GM19463 (cell line): ENCODE measurements at regions not wholly inside any gene's neighbourhood (a gene's known extent, or its start where the extent isn't known, plus 50 kb on each side); places are given as distances from the start of the nearest gene placed in this dataset.

Source experiments
- ATAC-seq: cut with Tn5 transposase; IDR thresholded peaks from one replicate; pipeline ENCODE4 v1.9.1; 2021; ENCODE audit warnings: mild to moderate bottlenecking, moderate library complexity; ENCODE audit not compliant: unreplicated experiment

DNA sequence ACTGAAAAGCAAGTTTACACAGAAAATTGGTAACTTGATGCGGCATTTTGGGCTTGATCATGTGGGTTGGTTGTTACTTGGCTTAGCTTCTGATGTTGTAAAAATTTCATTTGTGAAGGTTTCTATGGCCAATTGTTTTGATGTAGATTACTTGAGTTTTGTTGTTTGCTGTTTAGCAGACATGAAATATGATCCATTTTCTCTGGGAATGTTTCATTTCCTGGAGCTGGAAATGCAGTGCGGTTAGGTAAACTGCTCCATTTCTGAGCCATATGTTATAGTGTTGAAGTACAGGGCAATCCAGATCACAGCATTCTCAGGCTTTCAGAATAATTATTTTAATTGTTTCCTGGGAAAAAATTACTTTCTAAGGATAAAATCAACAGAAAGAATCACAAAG is 396.9 kb downstream of the ENC1 start:
- ATAC-seq = no peak

- no peak for ATAC-seq
These were observed 398.0 kb downstream of the ENC1 start for GRCh38 chr5:74242516-74242915.

DNA sequence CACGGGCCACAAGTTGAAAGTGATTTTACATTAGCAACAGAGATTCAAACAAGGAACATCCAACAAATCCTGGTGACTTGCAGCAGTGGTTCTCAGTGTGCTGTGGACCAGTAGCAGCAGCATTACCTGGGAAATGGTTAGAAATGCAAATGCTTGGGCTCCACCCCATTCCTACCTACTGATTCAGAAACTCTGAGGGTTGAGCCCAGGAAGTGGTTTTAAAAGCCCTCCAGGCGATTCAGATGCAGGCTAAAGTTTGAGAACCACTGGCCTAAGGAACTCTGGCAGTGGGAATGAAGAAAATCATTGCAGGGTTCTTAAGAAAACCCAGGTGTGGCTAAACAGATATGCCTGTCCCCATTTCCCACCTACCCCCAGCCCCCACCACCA is 398.8 kb downstream of the ENC1 start:
- ATAC-seq = no peak

- ATAC-seq = no peak
These were observed 399.5 kb downstream of the ENC1 start for GRCh38 chr5:74240783-74241750.

GRCh38 chr5:74239261-74239660 is 401.3 kb downstream of the ENC1 start:
- no peak for ATAC-seq

DNA sequence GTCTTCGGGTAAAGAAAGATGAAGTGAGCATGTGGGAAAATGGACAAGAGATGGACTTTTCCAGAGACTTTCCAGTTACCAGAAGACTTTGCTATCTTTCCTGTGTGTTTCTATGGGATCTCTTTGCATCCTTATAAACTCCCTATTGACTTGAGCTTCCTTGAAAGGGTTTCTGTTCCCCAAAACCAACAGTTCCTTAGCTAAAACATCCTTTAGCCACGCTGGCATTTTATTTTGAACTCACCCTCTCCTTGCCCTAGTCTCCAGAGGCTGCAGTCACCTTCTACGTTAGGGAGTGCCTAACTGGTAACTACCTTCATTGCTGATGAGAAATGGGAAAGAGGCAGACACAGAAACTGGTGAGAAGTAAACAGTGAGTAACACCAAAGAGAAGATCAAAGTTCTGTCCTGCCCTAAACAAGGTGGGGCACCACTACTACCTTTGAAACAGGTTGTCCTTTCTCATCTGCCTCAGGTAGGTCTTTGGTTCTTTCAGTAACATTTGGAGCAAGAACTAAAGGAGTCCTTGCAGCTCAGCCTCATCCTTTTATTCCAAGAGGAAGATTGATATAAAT is 402.9 kb downstream of the ENC1 start:
- ATAC-seq = no peak

DNA sequence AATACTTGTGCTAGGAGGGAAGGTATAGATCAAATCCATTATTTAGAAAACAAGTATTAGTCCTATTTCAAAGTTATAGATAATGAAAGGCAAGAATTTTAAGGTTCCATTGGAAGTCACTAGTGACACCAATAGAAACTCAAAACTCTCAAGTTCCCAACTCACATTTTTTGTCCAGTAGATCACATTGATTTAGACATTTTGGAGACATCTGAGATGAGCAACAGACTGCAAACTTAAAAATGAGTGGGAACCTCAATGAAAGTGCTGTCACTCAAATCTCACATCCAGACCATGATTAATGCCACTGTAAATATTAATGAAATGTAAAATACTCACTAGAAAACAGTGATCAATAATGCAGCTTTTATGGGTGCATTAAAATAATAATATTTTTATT is 405.0 kb downstream of the ENC1 start:
- no peak for ATAC-seq

DNA sequence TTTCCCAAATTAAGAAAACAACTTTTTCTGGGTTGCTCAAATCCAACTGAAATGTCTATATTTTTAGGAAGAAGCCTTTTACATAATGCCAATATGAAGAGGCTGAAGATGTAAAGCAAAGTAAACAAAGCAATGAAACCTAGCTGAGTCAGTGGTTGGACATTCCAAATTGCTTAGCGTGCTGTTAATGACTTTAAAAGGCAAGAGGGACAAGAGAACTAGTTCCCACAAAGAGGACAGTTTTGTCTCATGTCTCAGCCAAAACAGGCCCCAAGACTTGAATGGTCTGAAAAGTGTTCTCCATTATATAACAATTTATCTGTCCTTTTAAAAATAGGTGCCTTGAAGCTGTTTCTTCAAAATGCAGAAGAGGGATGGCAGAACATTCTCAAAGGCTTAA is 407.0 kb downstream of the ENC1 start:
- no peak for ATAC-seq

DNA sequence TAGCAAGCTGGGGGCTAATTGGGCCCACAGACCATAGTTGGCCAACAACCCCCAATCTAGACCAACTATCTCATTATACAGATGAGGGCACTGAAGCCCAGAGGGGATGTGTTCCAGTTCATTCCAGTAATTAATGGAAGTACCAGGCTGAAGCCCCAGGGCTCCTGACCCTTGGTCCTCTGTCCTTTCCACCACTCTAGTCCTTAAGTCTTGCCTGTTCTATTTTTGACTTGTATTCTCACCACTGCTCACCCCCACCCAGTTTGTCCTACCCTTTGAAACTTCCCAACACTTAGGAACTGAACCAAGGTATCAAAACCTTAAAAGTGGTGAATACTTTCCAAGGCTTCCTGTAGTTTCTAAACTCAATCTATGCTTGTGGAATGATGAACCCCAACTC is 407.4 kb downstream of the ENC1 start:
- no peak for ATAC-seq

- ATAC-seq = no peak
These were observed 408.3 kb downstream of the ENC1 start for GRCh38 chr5:74232276-74232675.

DNA sequence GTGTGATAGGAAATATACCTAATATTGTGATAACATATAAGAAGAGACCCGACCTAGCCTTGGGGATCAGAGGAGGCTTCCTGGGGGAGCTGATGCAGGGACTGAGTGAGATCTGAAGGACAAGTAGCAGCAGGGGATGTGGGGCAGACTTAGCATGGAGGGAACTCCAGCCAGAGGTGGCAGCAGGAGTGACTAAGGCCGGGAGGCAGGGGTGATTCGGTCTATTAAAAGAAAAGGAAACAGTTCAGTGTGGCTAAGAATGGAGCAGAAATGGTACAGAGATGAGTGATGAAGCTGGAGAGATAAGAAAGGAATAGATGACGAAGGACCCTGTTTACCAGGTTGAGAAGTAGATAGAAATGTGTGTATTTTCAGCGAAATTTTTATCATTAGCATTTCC is 408.8 kb downstream of the ENC1 start:
- no peak for ATAC-seq

DNA sequence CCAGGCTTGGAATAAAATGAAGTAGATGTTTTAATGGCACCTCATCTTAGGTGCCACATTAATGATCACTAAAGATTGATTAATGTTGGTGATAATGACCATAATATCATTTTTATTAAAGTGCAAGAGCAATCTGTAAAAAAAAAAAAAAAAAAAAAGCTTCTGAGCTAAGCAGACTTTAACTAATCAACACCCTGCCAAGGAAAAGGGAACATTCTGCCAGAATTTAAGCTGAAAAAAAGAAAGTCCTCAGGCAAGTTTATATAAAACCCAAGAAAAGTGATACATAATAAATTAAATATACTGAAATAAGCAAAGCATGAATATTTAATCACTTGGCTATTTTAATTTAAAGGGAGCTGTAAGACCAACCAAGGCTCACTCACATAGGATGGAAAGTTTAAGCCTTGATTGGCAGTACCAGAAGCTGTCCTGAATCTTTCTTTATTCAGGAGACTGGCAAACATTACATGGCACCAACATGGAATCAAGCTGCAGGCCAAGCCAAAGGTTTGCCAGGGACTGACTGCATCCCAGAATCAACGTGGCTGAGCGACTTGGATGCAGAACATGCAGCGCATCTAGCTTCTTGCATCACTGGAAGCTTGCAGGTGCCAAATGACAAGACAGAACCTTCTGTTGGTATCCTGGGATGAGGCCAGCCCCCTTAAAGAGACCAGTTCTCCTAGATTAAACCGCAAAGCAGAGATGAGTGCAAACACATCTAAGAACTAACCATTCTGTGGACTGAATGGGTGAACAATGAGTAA is 413.6 kb downstream of the ENC1 start:
- ATAC-seq = no peak

DNA sequence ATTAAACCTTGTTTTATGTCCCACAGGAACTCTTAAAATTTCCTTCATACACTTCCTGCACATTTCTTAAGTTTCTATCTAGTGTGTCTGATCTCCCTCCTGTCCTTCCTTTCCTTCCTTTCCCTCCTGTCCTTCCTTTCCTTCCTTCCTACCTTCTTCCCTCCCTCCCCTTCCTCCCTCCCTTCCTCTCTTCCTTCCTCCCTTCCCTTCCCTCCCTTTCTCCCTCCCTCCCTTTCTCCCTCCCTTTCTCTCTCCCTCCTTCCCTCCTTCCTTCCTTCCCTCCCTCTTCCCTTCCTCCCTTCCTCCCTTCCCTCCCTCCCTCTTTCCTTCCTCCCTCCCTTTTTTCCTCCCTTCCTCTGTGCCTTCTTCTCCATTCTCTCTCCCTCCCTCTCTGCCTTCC is 414.9 kb downstream of the ENC1 start:
- ATAC-seq = no peak

GRCh38 chr5:74224331-74224730 is 416.2 kb downstream of the ENC1 start:
- no peak for ATAC-seq

DNA sequence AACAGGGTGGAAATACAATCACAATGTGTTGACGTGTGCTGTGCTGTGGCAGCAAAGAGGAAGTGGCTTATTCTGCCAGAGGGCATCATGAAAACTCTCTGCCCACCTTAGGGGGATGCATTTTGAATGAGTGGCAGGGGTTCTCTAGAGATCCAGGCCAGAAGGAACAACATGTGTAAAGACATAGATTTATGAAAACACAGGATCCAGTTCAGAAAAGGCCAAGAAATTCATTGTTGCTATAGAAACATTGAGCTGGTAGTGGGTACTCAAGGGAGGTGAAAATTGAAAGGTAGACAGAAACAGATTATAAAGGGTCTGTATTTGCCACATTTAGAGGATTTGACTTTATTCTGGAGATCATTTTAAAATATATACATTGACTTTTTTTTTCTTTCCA is 417.7 kb downstream of the ENC1 start:
- ATAC-seq = no peak

- ATAC-seq = no peak
These were observed 419.1 kb downstream of the ENC1 start for GRCh38 chr5:74221413-74221812.

- ATAC-seq = no peak
These were observed 424.5 kb downstream of the ENC1 start for GRCh38 chr5:74216012-74216411.

- ATAC-seq = no peak
These were observed 428.2 kb downstream of the ENC1 start for GRCh38 chr5:74212336-74212735.

DNA sequence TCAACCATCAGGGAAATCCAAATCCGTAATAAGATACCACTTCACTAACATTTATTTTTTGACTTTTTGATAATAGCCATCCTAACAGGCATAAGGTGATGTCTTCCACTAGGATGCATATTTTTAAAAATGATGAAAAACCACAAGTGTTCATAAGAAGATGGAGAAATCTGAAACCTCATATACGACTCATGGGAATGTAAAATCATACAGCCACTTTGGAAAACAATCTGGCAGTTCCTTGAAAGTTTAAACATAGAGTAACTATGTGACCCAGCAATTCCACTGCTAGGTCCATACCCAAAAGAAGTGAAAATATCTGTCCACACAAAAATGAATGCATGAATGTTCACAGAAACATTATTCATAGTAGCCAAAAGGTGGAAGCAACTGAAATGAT is 431.0 kb downstream of the ENC1 start:
- no peak for ATAC-seq

DNA sequence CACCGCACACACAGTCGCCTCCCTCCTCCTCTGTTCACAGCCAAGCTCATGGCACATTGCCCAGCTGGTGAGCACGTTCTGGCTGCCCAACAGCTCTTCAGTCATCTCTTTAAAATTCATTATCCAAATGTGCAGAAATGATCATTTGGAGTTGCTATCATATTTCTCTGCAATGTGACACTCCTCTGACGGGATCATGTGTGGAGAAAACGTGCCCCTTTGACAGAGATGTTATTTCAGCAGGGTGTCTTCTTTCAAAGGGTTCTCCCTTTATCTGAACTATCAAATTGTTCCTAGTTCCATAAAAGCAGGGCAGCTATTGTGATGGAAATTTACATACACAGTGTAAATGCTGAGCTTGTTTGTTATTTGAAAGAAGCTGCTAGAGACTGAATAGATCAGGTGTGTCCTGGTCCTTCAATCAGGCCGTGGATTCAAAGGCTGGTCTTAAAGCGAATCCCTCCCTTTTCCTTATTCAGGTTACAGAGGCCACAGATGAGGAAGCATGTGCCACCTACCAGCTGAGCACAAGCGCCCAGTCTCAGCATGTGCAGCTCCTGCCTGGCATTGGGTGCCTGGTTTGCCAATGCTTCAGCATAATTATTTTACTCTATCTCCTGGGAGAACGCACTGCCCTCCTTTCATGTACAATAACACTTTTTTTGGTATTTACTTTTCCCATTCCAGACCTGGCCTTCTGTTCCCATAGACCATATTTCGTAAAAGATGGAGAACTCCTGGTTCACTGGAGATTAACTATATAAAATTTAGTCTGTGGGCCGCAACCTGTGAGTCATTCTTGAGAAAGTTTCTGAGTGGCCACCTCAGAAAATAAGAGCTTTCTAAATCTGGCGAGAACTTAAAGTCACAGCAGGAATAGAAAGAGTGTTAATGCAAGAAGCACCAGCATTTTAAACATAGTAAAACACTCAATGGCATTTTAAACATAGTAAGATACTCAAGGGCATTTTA is 433.7 kb downstream of the ENC1 start:
- ATAC-seq = no peak
